H9 (cell line): ENCODE measurements at regions not wholly inside any gene's neighbourhood (a gene's known extent, or its start where the extent isn't known, plus 50 kb on each side); places are given as distances from the start of the nearest gene placed in this dataset.

ENCODE experiments used
- DNase-seq: peaks from one replicate; pipeline ENCODE4 v3.0.0-alpha.2; 2017
- H2AFZ ChIP-seq: one replicate; pipeline ENCODE4 v1.6.1; 2013; ENCODE audit warnings: mild to moderate bottlenecking, low read length, control low read depth, moderate library complexity
- H2AK5ac ChIP-seq: 2 replicates; pipeline ENCODE4 v1.6.1; 2013; ENCODE audit warnings: low read length, control low read depth, mixed read lengths; ENCODE audit not compliant: insufficient read length
- H2BK120ac ChIP-seq: one replicate; pipeline ENCODE4 v1.6.1; 2013; ENCODE audit warnings: low read depth, mild to moderate bottlenecking, low read length, control low read depth, inconsistent platforms; ENCODE audit not compliant: poor library complexity, severe bottlenecking
- H2BK12ac ChIP-seq: 2 replicates; pipeline ENCODE4 v1.6.1; 2013; ENCODE audit warnings: low read length, control low read depth, mixed read lengths, low read depth; ENCODE audit not compliant: insufficient read length
- H2BK15ac ChIP-seq: 2 replicates; pipeline ENCODE4 v1.6.1; 2013; ENCODE audit warnings: low read depth, low read length, control low read depth
- H2BK20ac ChIP-seq: one replicate; pipeline ENCODE4 v1.6.1; 2013; ENCODE audit warnings: low read depth, mild to moderate bottlenecking, low read length, control low read depth, inconsistent platforms; ENCODE audit not compliant: poor library complexity, severe bottlenecking
- H2BK5ac ChIP-seq: 2 replicates; pipeline ENCODE4 v1.6.1; 2013; ENCODE audit warnings: low read length, control low read depth, mixed read lengths; ENCODE audit not compliant: insufficient read length
- H3K14ac ChIP-seq: 2 replicates; pipeline ENCODE4 v1.6.1; 2013; ENCODE audit warnings: low read length, control low read depth; ENCODE audit not compliant: insufficient read depth
- H3K18ac ChIP-seq: 2 replicates; pipeline ENCODE4 v1.6.1; 2013; ENCODE audit warnings: low read depth, mild to moderate bottlenecking, mixed read lengths, low read length, control low read depth; ENCODE audit not compliant: insufficient read length
- H3K23ac ChIP-seq: 2 replicates; pipeline ENCODE4 v1.6.1; 2013; ENCODE audit warnings: low read length, control low read depth, mixed read lengths, low read depth; ENCODE audit not compliant: insufficient read length
- H3K23me2 ChIP-seq: 2 replicates; pipeline ENCODE4 v1.6.1; 2013; ENCODE audit warnings: low read depth, mild to moderate bottlenecking, mixed read lengths, low read length, control low read depth; ENCODE audit not compliant: insufficient read length, poor library complexity, severe bottlenecking
- H3K27ac ChIP-seq: 2 replicates; pipeline ENCODE4 v1.5.1; 2013; ENCODE audit warnings: low read length, control low read depth, mixed read lengths, low read depth; ENCODE audit not compliant: insufficient read length
- H3K27me3 ChIP-seq: 2 replicates; pipeline ENCODE4 v1.6.1; 2013; ENCODE audit warnings: low read length, control low read depth, inconsistent platforms; ENCODE audit not compliant: insufficient read depth
- H3K4ac ChIP-seq: 2 replicates; pipeline ENCODE4 v1.6.1; 2013; ENCODE audit warnings: low read depth, mild to moderate bottlenecking, control low read depth, inconsistent platforms, low read length, moderate library complexity
- H3K4me1 ChIP-seq: 2 replicates; pipeline ENCODE4 v1.6.1; 2013; ENCODE audit warnings: low read length, control low read depth, inconsistent platforms; ENCODE audit not compliant: insufficient read depth
- H3K4me2 ChIP-seq: 2 replicates; pipeline ENCODE4 v1.6.1; 2013; ENCODE audit warnings: low read length, control low read depth, mixed read lengths; ENCODE audit not compliant: insufficient read length, insufficient read depth
- H3K56ac ChIP-seq: 2 replicates; pipeline ENCODE4 v1.6.1; 2013; ENCODE audit warnings: low read depth, mild to moderate bottlenecking, mixed read lengths, low read length, control low read depth; ENCODE audit not compliant: insufficient read length
- H3K79me1 ChIP-seq: 2 replicates; pipeline ENCODE4 v1.6.1; 2013; ENCODE audit warnings: low read depth, mild to moderate bottlenecking, moderate library complexity, low read length, control low read depth, inconsistent platforms; ENCODE audit not compliant: insufficient read depth, poor library complexity, severe bottlenecking
- H3K79me2 ChIP-seq: 2 replicates; pipeline ENCODE4 v1.6.1; 2013; ENCODE audit warnings: low read length, control low read depth, inconsistent platforms; ENCODE audit not compliant: insufficient read depth
- H3K9ac ChIP-seq: 2 replicates; pipeline ENCODE4 v1.6.1; 2013; ENCODE audit warnings: low read length, control low read depth, mixed read lengths; ENCODE audit not compliant: insufficient read length; ENCODE audit errors: extremely low read depth
- H3K9me3 ChIP-seq: one replicate; pipeline ENCODE4 v1.6.1; 2013; ENCODE audit warnings: low read depth, low read length, inconsistent platforms; ENCODE audit not compliant: control insufficient read depth
- H3T11ph ChIP-seq: one replicate; pipeline ENCODE4 v1.6.1; 2013; ENCODE audit warnings: mild to moderate bottlenecking, low read length, control low read depth, inconsistent platforms
- H4K20me1 ChIP-seq: one replicate; pipeline ENCODE4 v1.6.1; 2013; ENCODE audit not compliant: control insufficient read depth, insufficient read length, insufficient read depth
- H4K5ac ChIP-seq: 2 replicates; pipeline ENCODE4 v1.6.1; 2013; ENCODE audit warnings: low read depth, mild to moderate bottlenecking, mixed read lengths, low read length, control low read depth; ENCODE audit not compliant: insufficient read length
- H4K8ac ChIP-seq: replicated peaks from 2 replicates; pipeline ENCODE4 v1.6.1; 2013; ENCODE audit warnings: low read length, control low read depth, mixed read lengths, low read depth; ENCODE audit not compliant: insufficient read length
- H4K91ac ChIP-seq: 2 replicates; pipeline ENCODE4 v1.6.1; 2013; ENCODE audit warnings: low read depth, mild to moderate bottlenecking, moderate library complexity, mixed read lengths, low read length, control low read depth; ENCODE audit not compliant: insufficient read length
- H3K27ac Mint-ChIP-seq, 3 experiments: 2 replicates in 2 of 3; 3 replicates in 1 of 3; pipeline ENCODE4 v1.8.0; 2020 to 2021; ENCODE audit warnings: mixed read lengths in 3 of 3, mild to moderate bottlenecking in 1 of 3, moderate library complexity in 1 of 3
- H3K27me3 Mint-ChIP-seq: 2 replicates; pipeline ENCODE4 v1.8.0; 2021; ENCODE audit warnings: low read depth, mild to moderate bottlenecking, moderate library complexity, mixed read lengths
- H3K36me3 Mint-ChIP-seq, 3 experiments: 2 replicates in 2 of 3; 3 replicates in 1 of 3; pipeline ENCODE4 v1.8.0; 2020 to 2021; ENCODE audit warnings: low read depth in 3 of 3, mixed read lengths in 3 of 3; ENCODE audit not compliant: insufficient read depth in 1 of 3
- H3K4me1 Mint-ChIP-seq, 2 experiments: 2 replicates each; pipeline ENCODE4 v1.8.0; 2020; ENCODE audit warnings: mixed read lengths in 2 of 2
- H3K4me3 Mint-ChIP-seq, 2 experiments: 2 replicates in 1 of 2; 3 replicates in 1 of 2; pipeline ENCODE4 v1.8.0; 2020 to 2021; ENCODE audit warnings: mild to moderate bottlenecking in 2 of 2, mixed read lengths in 2 of 2, moderate library complexity in 1 of 2
- H3K9me3 Mint-ChIP-seq, 2 experiments: 2 replicates in 1 of 2; 3 replicates in 1 of 2; pipeline ENCODE4 v1.8.0; 2020; ENCODE audit warnings: mild to moderate bottlenecking in 2 of 2, mixed read lengths in 2 of 2, moderate library complexity in 1 of 2
- CTCF ChIP-seq: fragments of 200-600 bp; sonication (generic); conservative IDR thresholded peaks from 3 replicates; pipeline ENCODE4 v1.8.0; 2021; ENCODE audit warnings: antibody characterized with exemption, mild to moderate bottlenecking
- WGBS: extraction: QIAGEN DNeasy Blood & Tissue Kit; methylation state at CpG from one replicate; pipeline ENCODE4 v1.1.7; 2013; ENCODE audit warnings: missing lambda C conversion rate, low lambda C conversion rate, mixed read lengths; ENCODE audit not compliant: insufficient read length; ENCODE audit errors: extremely low coverage; 5-methylcytosine and 5-hydroxymethylcytosine counted together

- Histone ChIP-seq H3K23me2 (no peaks in the 10 kb centered on the region), H3K4me1 (no peaks in the 10 kb centered on the region), H2BK15ac (no peak overlapping the region), H3K79me1 (no peaks in the 10 kb centered on the region), H4K20me1 (no peaks in the 10 kb centered on the region), H3K14ac (no peak overlapping the region), H2BK120ac (no peak overlapping the region), H3K27ac (no peak overlapping the region), H2BK20ac (no peak overlapping the region), H3K4ac (no peak overlapping the region), H3T11ph (no peak overlapping the region), H2AK5ac (no peak overlapping the region), H3K56ac (no peak overlapping the region), H4K8ac (no peak overlapping the region), H3K4me2 (no peak overlapping the region), H4K91ac (no peak overlapping the region), H3K23ac (no peak overlapping the region), H2BK5ac (no peak overlapping the region), H3K27me3 (no peaks in the 10 kb centered on the region), H4K5ac (no peak overlapping the region), H3K9me3 (no peaks in the 10 kb centered on the region), H3K18ac (no peak overlapping the region), H3K79me2 (no peaks in the 10 kb centered on the region), H3K9ac (no peak overlapping the region), H2BK12ac (no peak overlapping the region), H2AFZ (no peak overlapping the region)
- WGBS, result no CpG with 5 or more reads among the region's 3 CpGs
- peaks cover 13 to 21% of the 10 kb centered on the region in 2 experiments for H3K9me3 Mint-ChIP-seq
- peaks cover 8 to 14% (median 9%) of the 10 kb centered on the region in 3 experiments for H3K36me3 Mint-ChIP-seq
- no peak for DNase-seq
- no peak for TF ChIP-seq CTCF
- H3K4me1 Mint-ChIP-seq, result peaks cover 14 to 17% of the 10 kb centered on the region in 2 experiments
- H3K27ac Mint-ChIP-seq, result no peak overlapping the region
- H3K27me3 Mint-ChIP-seq, result peaks cover 3% of the 10 kb centered on the region; the same call in 1 of the 2 replicates
- H3K4me3 Mint-ChIP-seq, result no peak overlapping the region
Measured at GRCh38 chr16:74073456-74073855, 223.2 kb upstream of the PSMD7 start.
